ENCODE measurements at regions not wholly inside any gene's neighbourhood (a gene's known extent, or its start where the extent isn't known, plus 50 kb on each side); places are given as distances from the start of the nearest gene placed in this dataset.

GRCh38 chr21:14718951-14719350 is 172.8 kb upstream of the SAMSN1 start:
- TF ChIP-seq CTCF (conservative IDR thresholded peaks at IDR 0.05; ENCODE audit: low read depth, low read length) (no peak), EZH2 (IDR thresholded peaks at IDR 0.05; ENCODE audit: low read length, unreplicated experiment) (no peak)
